Pancreas (tissue), 10 donors: ENCODE measurements at regions not wholly inside any gene's neighbourhood (a gene's known extent, or its start where the extent isn't known, plus 50 kb on each side); places are given as distances from the start of the nearest gene placed in this dataset.

Experiments
- ATAC-seq, 4 donors: fragments of 200-7000 bp; cut with Tn5 transposase; one replicate each; pipeline versions ENCODE4 v1.8.0 to v1.9.1; 2020; ENCODE audit warnings: mild to moderate bottlenecking in 4 of 4, moderate library complexity in 4 of 4
- DNase-seq, 6 donors: peaks; one replicate each; pipeline ENCODE4 v3.0.0-alpha.2; 2020
- FAIRE-seq: peaks from 2 replicates; lab custom pipeline; 2012; peaks lifted over from hg19 to GRCh38; lab: Jason Lieb, UNC
- H3K27ac ChIP-seq, 4 donors: fragments of 200-600 bp; sonication (generic); 1 replicate in 3 of 4; 2 replicates in 1 of 4; pipeline versions ENCODE4 v1.5.0 to v1.8.0; 2020
- H3K27me3 ChIP-seq, 4 donors: fragments of 200-600 bp; one replicate each; pipeline ENCODE4 v1.8.0; 2021
- H3K36me3 ChIP-seq, 3 donors: fragments of 200-600 bp; sonication (generic) in 1 of 3; one replicate each; pipeline versions ENCODE4 v1.5.0 to v1.8.0; 2020 to 2021
- H3K4me1 ChIP-seq, 3 donors: fragments of 200-600 bp; one replicate each; pipeline ENCODE4 v1.8.0; 2021
- H3K4me3 ChIP-seq, 4 donors: fragments of 200-600 bp; sonication (generic) in 2 of 4; one replicate each; pipeline versions ENCODE4 v1.5.0 to v1.8.0; 2020 to 2021
- H3K9me3 ChIP-seq, 4 donors: fragments of 200-600 bp; one replicate each; pipeline ENCODE4 v1.8.0; 2021
- WGBS, 2 donors: extraction: QIAGEN DNeasy Blood & Tissue Kit; methylation state at CpG; one replicate each; pipeline ENCODE4 v1.1.7; 2013; 5-methylcytosine and 5-hydroxymethylcytosine counted together
- intact Hi-C, 3 donors: fragments of 100-400 bp; cut with DNase I; formaldehyde crosslinking; loops; one replicate each; pipeline versions ENCODE4 v1.11.1 to v1.14.2; 2022
- TF ChIP-seq, protein P1 (sequence below), 4 donors: fragments of 200-600 bp; sonication (generic) in 3 of 4; IDR thresholded peaks; one replicate each; pipeline versions ENCODE4 v1.5.0 to v1.8.0; 2021; ENCODE audit warnings: antibody characterized with exemption in 4 of 4
- donor health status: healthy with polysubstance abuse.
- donor health status: DM: no; HTN: no; CAD: no; lungs with moderate emphysema.
- donor health status: DM: no; HTN: no; CAD: no.
- donor health status: control.
- donor health status: control.
- donor health status: Bipolar disorder and iron deficiency.
- donor health status: DM: yes; HTN: yes; CAD: no.
- donor health status: DM: no; HTN: no; CAD: no.
- donor health status: DM: no; HTN: no; CAD: no.
- donor health status: DM: yes; HTN: yes; CAD: no.

DNA sequence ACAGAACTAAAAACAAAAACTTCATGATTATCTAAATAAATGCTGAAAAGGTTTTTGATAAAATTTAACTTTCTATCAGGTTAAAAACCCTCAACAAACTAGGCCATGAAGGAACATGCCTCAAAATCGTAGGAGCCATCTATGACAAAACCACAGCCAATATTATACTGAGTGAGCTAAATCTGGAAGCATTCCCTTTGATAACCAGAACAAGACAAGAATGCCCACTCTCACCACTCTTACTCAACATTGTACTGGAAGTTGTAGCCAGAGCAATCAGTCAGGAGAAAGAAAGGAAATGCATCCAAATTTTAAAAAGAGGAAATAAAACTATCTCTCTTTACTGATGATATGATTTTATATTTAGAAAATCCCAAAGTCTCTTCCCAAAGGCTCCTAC lies 228.7 kb downstream of the CHRM2 start:
- 30 to 36% methylated on average over 1 of the region's 1 CpG for WGBS, 2 donors
- Histone ChIP-seq H3K4me3 (no peak overlapping the region), H3K36me3 (no peaks in the 10 kb centered on the region), H3K9me3 (peaks cover 0 to 4% (median 0%) of the 10 kb centered on the region in 4 donors), H3K27me3 (no peaks in the 10 kb centered on the region), H3K27ac (no peak overlapping the region), H3K4me1 (no peaks in the 10 kb centered on the region)
- no peak for ATAC-seq
- FAIRE-seq = no peak
- intact Hi-C loops = no loop called here
- TF ChIP-seq, protein P1, sequence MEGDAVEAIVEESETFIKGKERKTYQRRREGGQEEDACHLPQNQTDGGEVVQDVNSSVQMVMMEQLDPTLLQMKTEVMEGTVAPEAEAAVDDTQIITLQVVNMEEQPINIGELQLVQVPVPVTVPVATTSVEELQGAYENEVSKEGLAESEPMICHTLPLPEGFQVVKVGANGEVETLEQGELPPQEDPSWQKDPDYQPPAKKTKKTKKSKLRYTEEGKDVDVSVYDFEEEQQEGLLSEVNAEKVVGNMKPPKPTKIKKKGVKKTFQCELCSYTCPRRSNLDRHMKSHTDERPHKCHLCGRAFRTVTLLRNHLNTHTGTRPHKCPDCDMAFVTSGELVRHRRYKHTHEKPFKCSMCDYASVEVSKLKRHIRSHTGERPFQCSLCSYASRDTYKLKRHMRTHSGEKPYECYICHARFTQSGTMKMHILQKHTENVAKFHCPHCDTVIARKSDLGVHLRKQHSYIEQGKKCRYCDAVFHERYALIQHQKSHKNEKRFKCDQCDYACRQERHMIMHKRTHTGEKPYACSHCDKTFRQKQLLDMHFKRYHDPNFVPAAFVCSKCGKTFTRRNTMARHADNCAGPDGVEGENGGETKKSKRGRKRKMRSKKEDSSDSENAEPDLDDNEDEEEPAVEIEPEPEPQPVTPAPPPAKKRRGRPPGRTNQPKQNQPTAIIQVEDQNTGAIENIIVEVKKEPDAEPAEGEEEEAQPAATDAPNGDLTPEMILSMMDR (IDR thresholded peaks at IDR 0.05) = no peak
- no peak for DNase-seq

DNA sequence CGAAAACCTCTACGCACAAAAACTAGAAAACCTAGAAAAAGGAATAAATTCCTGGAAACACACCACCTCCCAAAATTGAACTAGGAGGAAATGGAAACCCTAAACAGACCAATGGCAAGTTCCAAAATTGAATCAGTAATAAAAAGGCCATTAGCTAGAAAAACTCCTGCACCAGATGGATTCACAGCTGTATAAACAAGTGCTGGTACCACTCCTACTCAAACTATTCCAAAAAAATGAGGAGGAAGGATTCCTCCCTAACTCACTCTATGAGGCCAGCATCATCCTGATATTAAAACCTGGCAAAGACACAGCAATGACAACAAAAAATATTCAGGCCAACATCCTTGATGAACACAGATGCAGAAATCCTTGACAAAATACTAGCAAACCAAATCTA lies 228.2 kb downstream of the CHRM2 start:
- no peak for FAIRE-seq
- WGBS, 2 donors = 84 to 92% methylated on average over 2 of the region's 2 CpGs
- H3K4me1 ChIP-seq = no peaks in the 10 kb centered on the region
- TF ChIP-seq, protein P1 (IDR thresholded peaks at IDR 0.05) = no peak
- H3K27ac ChIP-seq = no peak overlapping the region
- intact Hi-C loops = no loop called here
- H3K4me3 ChIP-seq = no peak overlapping the region
- H3K27me3 ChIP-seq = no peaks in the 10 kb centered on the region
- peaks cover 0 to 4% (median 0%) of the 10 kb centered on the region in 4 donors for H3K9me3 ChIP-seq
- no peak for ATAC-seq
- no peaks in the 10 kb centered on the region for H3K36me3 ChIP-seq
- DNase-seq = no peak

DNA sequence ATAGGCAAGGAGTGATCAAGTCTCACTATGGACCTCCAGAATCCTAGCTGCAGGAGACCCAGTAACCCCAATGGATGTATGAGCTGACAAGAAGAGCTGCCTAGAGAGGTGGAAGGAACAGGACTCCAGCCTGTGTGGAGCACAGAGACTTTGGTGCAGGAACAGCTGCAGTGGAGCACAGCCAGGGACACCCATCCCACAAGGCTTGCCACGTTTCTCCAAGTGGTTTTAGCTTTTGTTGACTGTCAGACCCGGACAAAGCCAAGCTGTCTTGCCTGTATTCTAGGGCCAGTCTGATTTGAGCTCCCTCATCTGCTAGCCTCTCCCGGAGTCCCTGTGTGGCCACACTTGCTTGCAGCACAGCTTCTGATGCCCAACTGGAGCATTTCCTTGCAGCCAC lies 224.7 kb downstream of the CHRM2 start:
- no peaks in the 10 kb centered on the region for H3K27me3 ChIP-seq
- no peak overlapping the region for H3K27ac ChIP-seq
- no peak for ATAC-seq
- no peak for FAIRE-seq
- 56 to 66% methylated on average over 3 of the region's 3 CpGs for WGBS, 2 donors
- intact Hi-C loops = no loop called here
- peaks cover 0 to 4% (median 0%) of the 10 kb centered on the region in 4 donors for H3K9me3 ChIP-seq
- no peaks in the 10 kb centered on the region for H3K36me3 ChIP-seq
- H3K4me3 ChIP-seq = no peak overlapping the region
- H3K4me1 ChIP-seq = no peaks in the 10 kb centered on the region
- DNase-seq = no peak
- TF ChIP-seq, protein P1 (IDR thresholded peaks at IDR 0.05) = no peak

DNA sequence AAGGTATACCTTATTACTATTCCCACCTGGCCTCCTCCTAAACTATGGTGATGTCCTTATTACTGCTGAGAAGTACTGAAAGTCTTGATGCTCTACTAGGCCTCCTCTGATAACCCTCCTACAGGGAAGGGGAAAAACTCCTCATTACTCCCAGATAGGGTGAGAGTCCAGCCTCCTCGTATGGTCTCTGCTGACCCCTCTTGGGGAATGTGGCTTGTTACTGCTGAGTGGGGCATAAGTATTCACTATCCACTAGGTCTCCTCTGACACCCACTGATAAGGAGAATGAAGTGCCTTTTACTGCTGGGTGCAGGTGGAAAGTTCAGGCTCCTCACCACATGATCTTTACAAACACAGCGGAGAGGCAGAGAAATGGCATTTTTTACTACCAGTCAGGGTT lies 222.9 kb downstream of the CHRM2 start:
- H3K9me3 ChIP-seq = peaks cover 0 to 4% (median 0%) of the 10 kb centered on the region in 4 donors
- no peaks in the 10 kb centered on the region for H3K4me1 ChIP-seq
- TF ChIP-seq, protein P1 (IDR thresholded peaks at IDR 0.05) = no peak
- H3K4me3 ChIP-seq = no peak overlapping the region
- no peak overlapping the region for H3K27ac ChIP-seq
- WGBS, 2 donors = 30 to 31% methylated on average over 2 of the region's 2 CpGs
- no peaks in the 10 kb centered on the region for H3K27me3 ChIP-seq
- ATAC-seq (no peak), FAIRE-seq (no peak), DNase-seq (no peak)
- intact Hi-C loops = no loop called here
- H3K36me3 ChIP-seq = no peaks in the 10 kb centered on the region

GRCh38 chr7:137086896-137087295 lies 218.4 kb downstream of the CHRM2 start:
- no peak for DNase-seq
- no peak overlapping the region for H3K27ac ChIP-seq
- H3K36me3 ChIP-seq = no peaks in the 10 kb centered on the region
- peaks cover 0 to 3% (median 0%) of the 10 kb centered on the region in 3 donors for H3K4me1 ChIP-seq
- no peak overlapping the region for H3K4me3 ChIP-seq
- FAIRE-seq = no peak
- TF ChIP-seq, protein P1 (IDR thresholded peaks at IDR 0.05) = no peak
- H3K27me3 ChIP-seq = no peaks in the 10 kb centered on the region
- WGBS, 2 donors = 86 to 93% methylated on average over 3 of the region's 3 CpGs
- H3K9me3 ChIP-seq = no peaks in the 10 kb centered on the region
- intact Hi-C loops = no loop called here
- no peak for ATAC-seq
